Mucosa of descending colon (tissue), 3 donors: ENCODE measurements at regions not wholly inside any gene's neighbourhood (a gene's known extent, or its start where the extent isn't known, plus 50 kb on each side); places are given as distances from the start of the nearest gene placed in this dataset.

Source experiments
- ATAC-seq: fragments of 200-7000 bp; cut with Tn5 transposase; one replicate; pipeline ENCODE4 v1.9.1; 2020; ENCODE audit warnings: mild to moderate bottlenecking, moderate library complexity
- DNase-seq, 3 donors: peaks; one replicate each; pipeline ENCODE4 v3.0.0-alpha.2; 2020
- H3K36me3 ChIP-seq: fragments of 200-600 bp; one replicate; pipeline ENCODE4 v1.8.0; 2021; ENCODE audit warnings: low read depth, mild to moderate bottlenecking
- H3K4me1 ChIP-seq: fragments of 200-600 bp; one replicate; pipeline ENCODE4 v1.8.0; 2021; ENCODE audit warnings: low read depth, mild to moderate bottlenecking
- H3K4me3 ChIP-seq: fragments of 200-600 bp; one replicate; pipeline ENCODE4 v1.8.0; 2021; ENCODE audit warnings: mild to moderate bottlenecking
- H3K9me3 ChIP-seq: fragments of 200-600 bp; one replicate; pipeline ENCODE4 v1.8.0; 2021; ENCODE audit warnings: mild to moderate bottlenecking
- intact Hi-C, 2 donors: fragments of 100-400 bp; cut with DNase I in 1 of 2; cut with micrococcal nuclease in 1 of 2; formaldehyde crosslinking; loops; one replicate each; pipeline versions ENCODE4 v1.11.0 to v1.11.1; 2022; cut with DNase I, micrococcal nuclease
- TF ChIP-seq, protein P1 (sequence below): fragments of 200-600 bp; IDR thresholded peaks from one replicate; pipeline ENCODE4 v1.8.0; 2022; ENCODE audit warnings: antibody characterized with exemption, mild to moderate bottlenecking
- donor health status: DM: no; HTN: no; CAD: no; lungs with moderate emphysema.
- donor health status: DM: no; HTN: no; CAD: no.
- donor health status: DM: no; HTN: yes; CAD: no.

DNA sequence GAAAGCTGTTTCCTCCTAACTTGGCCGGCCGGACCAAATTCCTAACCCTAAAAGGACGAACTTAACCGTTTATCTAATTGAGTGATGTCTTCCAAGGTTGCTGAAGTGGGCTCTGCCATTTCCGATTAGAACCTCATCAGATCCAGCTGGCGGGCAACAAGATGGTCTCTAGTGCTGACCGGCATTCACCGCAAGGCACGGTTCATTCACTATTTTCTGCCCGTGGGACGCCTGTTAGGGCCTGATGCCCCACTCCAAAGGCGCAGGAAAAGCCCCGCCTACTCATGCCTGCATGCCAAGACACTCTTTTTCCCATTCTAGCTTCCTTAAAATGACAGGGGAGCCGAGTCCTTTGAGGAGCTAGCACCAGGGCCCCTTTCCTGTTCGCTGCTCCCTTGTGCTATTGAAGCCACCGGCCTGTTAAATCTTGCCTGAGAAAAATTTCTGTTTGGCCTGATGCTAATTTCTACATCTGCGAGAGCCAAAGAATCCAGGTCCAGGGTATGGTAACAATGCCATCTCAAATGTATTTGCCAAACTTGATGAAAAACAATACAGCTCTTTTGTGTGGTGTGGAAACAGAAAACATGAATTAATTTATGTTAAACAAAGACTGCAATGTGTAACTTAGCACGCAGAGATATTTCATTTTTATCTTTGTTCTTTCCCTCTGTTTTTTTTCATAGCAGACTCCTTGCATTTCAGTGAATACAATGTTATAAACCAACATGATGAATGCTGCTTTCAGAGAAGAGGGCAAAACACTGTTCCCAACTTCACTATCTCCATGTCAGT lies 1071.2 kb upstream of the USP15 start:
- intact Hi-C loops, result no loop called here
- TF ChIP-seq, protein P1, sequence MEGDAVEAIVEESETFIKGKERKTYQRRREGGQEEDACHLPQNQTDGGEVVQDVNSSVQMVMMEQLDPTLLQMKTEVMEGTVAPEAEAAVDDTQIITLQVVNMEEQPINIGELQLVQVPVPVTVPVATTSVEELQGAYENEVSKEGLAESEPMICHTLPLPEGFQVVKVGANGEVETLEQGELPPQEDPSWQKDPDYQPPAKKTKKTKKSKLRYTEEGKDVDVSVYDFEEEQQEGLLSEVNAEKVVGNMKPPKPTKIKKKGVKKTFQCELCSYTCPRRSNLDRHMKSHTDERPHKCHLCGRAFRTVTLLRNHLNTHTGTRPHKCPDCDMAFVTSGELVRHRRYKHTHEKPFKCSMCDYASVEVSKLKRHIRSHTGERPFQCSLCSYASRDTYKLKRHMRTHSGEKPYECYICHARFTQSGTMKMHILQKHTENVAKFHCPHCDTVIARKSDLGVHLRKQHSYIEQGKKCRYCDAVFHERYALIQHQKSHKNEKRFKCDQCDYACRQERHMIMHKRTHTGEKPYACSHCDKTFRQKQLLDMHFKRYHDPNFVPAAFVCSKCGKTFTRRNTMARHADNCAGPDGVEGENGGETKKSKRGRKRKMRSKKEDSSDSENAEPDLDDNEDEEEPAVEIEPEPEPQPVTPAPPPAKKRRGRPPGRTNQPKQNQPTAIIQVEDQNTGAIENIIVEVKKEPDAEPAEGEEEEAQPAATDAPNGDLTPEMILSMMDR, result no peak
- peaks cover 42% of the 10 kb centered on the region for H3K9me3 ChIP-seq
- DNase-seq, result no peak
- no peak overlapping the region for H3K4me3 ChIP-seq
- no peaks in the 10 kb centered on the region for H3K4me1 ChIP-seq
- no peak for ATAC-seq
- no peaks in the 10 kb centered on the region for H3K36me3 ChIP-seq

DNA sequence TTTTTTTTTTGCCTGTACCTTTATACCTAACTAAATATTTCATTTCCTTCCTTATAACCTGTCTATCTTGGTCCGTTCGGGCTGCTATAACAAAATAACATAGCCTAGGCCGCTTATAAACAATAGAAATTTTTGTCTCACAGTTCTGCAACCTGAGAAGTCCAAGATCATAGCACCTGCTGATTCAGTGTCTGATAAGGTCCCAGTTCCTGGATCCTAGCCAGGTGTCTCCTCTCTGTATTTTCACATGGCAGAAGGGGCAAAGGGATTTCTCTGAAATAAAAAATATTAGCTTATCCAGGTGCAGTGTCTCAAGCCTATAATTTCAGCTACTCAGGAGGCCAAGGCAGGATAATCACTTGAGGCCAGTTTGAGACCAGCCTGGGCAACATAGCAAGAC lies 1046.6 kb upstream of the USP15 start:
- ATAC-seq, result no peak
- H3K4me3 ChIP-seq, result no peak overlapping the region
- H3K36me3 ChIP-seq, result no peaks in the 10 kb centered on the region
- H3K4me1 ChIP-seq, result no peaks in the 10 kb centered on the region
- intact Hi-C loops, result no loop called here
- H3K9me3 ChIP-seq, result peaks cover 34% of the 10 kb centered on the region
- no peak for DNase-seq
- TF ChIP-seq, protein P1, result no peak

DNA sequence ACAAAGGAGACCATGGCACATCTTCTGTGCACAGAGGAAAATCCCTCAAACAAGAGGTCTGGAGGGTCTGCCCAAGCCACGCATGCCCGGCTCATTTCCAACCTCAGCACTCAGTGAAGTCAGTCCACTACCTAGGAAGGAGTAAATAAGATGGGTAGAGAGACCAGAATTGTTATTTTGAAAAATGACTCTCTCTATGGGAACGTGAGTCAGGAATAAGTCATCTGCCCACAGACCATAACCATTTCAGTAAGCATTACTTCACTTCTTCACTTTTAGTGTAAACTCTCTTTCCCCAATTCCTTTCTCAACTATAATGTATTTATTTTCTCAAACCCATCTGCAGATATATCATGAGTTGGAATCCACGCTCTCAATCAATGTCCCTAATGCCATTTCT lies 1039.9 kb upstream of the USP15 start:
- DNase-seq (no peak), ATAC-seq (no peak)
- Histone ChIP-seq H3K9me3 (peaks cover 19% of the 10 kb centered on the region), H3K4me3 (no peak overlapping the region), H3K36me3 (no peaks in the 10 kb centered on the region), H3K4me1 (no peaks in the 10 kb centered on the region)
- TF ChIP-seq, protein P1, result no peak
- intact Hi-C loops, result no loop called here

DNA sequence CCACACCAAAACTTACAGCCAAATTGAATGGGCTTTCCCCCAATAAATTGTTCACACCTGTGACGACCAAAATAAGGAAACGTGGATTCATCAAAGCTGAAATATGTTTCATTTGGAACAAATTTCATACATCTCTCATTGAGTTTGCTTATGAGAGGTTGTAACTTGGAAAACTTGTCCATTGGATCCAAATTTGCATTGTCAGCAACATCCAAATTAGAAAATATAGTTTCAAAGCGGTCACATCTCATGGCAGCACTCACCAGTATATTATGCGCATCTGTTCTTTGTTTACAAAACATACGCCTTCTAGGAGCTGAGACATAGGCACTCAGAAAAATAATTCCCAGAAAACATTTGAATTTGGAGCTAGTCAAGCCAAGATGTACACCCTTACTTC lies 1028.2 kb upstream of the USP15 start:
- ATAC-seq (no peak), DNase-seq (no peak)
- Histone ChIP-seq H3K9me3 (peaks cover 30% of the 10 kb centered on the region), H3K4me3 (no peak overlapping the region), H3K36me3 (no peaks in the 10 kb centered on the region), H3K4me1 (no peaks in the 10 kb centered on the region)
- intact Hi-C loops, result no loop called here
- TF ChIP-seq, protein P1, result no peak

DNA sequence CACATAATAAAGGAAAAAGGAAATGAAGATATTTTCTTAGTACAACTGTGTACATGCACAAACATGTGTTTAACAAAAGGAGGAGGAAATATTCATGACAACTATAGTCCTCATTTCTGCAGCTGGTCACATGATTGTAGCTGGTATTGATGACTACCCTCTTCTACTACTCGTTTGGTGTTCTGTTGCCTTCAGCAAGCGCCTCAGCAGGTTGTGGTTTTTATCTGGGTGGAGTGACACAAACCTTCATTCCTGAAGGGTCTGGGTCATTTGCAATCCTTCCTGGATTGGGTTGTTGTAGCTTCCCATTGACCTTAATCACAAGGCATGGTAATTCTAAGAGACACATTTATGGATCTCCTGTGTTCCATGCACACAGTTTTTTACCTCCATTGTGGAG lies 1009.9 kb upstream of the USP15 start:
- ATAC-seq, result no peak
- Histone ChIP-seq H3K4me1 (no peaks in the 10 kb centered on the region), H3K36me3 (no peaks in the 10 kb centered on the region), H3K4me3 (no peak overlapping the region), H3K9me3 (peaks cover 39% of the 10 kb centered on the region)
- TF ChIP-seq, protein P1, result no peak
- DNase-seq, result no peak
- intact Hi-C loops, result no loop called here
